ENCODE measurements at regions not wholly inside any gene's neighbourhood (a gene's known extent, or its start where the extent isn't known, plus 50 kb on each side); places are given as distances from the start of the nearest gene placed in this dataset.

- DNase-seq = no peak
- no peak for TF ChIP-seq CTCF (IDR thresholded peaks at IDR 0.05)
- Histone ChIP-seq H3K4me3 (no peak overlapping the region), H3K9me3 (no peaks in the 10 kb centered on the region), H3K36me3 (no peaks in the 10 kb centered on the region), H3K27me3 (no peaks in the 10 kb centered on the region), H3K4me1 (no peaks in the 10 kb centered on the region), H3K9ac (ENCODE audit: low read depth in 2 of 2, low read length in 2 of 2) (no peak overlapping the region), H3K27ac (no peak overlapping the region)
- intact Hi-C loops (cut with DNase I) = no loop called here
Measured at GRCh38 chr1:216841165-216841564, 117.9 kb upstream of the ESRRG start.

- no peak for TF ChIP-seq CTCF (IDR thresholded peaks at IDR 0.05)
- H3K4me1 ChIP-seq = no peaks in the 10 kb centered on the region
- H3K9ac ChIP-seq (ENCODE audit: low read depth in 2 of 2, low read length in 2 of 2) = no peak overlapping the region
- intact Hi-C loops (cut with DNase I) = no loop called here
- no peaks in the 10 kb centered on the region for H3K36me3 ChIP-seq
- no peak overlapping the region for H3K27ac ChIP-seq
- no peak overlapping the region for H3K4me3 ChIP-seq
- H3K27me3 ChIP-seq = no peaks in the 10 kb centered on the region
- H3K9me3 ChIP-seq = no peaks in the 10 kb centered on the region
- DNase-seq = no peak
Measured at GRCh38 chr1:216836316-216836715, 113.1 kb upstream of the ESRRG start.

GRCh38 chr1:216833509-216833908 lies 110.3 kb upstream of the ESRRG start:
- no peaks in the 10 kb centered on the region for H3K27me3 ChIP-seq
- H3K4me3 ChIP-seq = no peak overlapping the region
- DNase-seq = no peak
- intact Hi-C loops (cut with DNase I) = no loop called here
- no peak for TF ChIP-seq CTCF (IDR thresholded peaks at IDR 0.05)
- H3K9me3 ChIP-seq = no peaks in the 10 kb centered on the region
- no peak overlapping the region for H3K27ac ChIP-seq
- no peaks in the 10 kb centered on the region for H3K4me1 ChIP-seq
- no peak overlapping the region for H3K9ac ChIP-seq (ENCODE audit: low read depth in 2 of 2, low read length in 2 of 2)
- no peaks in the 10 kb centered on the region for H3K36me3 ChIP-seq

- Histone ChIP-seq H3K9me3 (no peaks in the 10 kb centered on the region), H3K27ac (no peak overlapping the region), H3K36me3 (no peaks in the 10 kb centered on the region), H3K27me3 (no peaks in the 10 kb centered on the region), H3K4me3 (no peak overlapping the region), H3K9ac (ENCODE audit: low read depth in 2 of 2, low read length in 2 of 2) (no peak overlapping the region), H3K4me1 (no peaks in the 10 kb centered on the region)
- intact Hi-C loops (cut with DNase I) = no loop called here
- TF ChIP-seq CTCF (IDR thresholded peaks at IDR 0.05) = no peak
- DNase-seq = no peak
Measured at GRCh38 chr1:216832192-216832591, 109.0 kb upstream of the ESRRG start.

GRCh38 chr1:216830424-216831210 lies 107.4 kb upstream of the ESRRG start:
- H3K9ac ChIP-seq (ENCODE audit: low read depth in 2 of 2, low read length in 2 of 2) = no peak overlapping the region
- no peaks in the 10 kb centered on the region for H3K27me3 ChIP-seq
- H3K27ac ChIP-seq = no peak overlapping the region
- H3K36me3 ChIP-seq = no peaks in the 10 kb centered on the region
- no peak for TF ChIP-seq CTCF (IDR thresholded peaks at IDR 0.05)
- no peaks in the 10 kb centered on the region for H3K4me1 ChIP-seq
- no peaks in the 10 kb centered on the region for H3K9me3 ChIP-seq
- no peak overlapping the region for H3K4me3 ChIP-seq
- no peak for DNase-seq
- intact Hi-C loops (cut with DNase I) = no loop called here
